ACHN (cell line): ENCODE measurements at regions not wholly inside any gene's neighbourhood (a gene's known extent, or its start where the extent isn't known, plus 50 kb on each side); places are given as distances from the start of the nearest gene placed in this dataset.
"Not testable (repeated sequence)": the region's sequence is repeated elsewhere in the genome, so short reads cannot be mapped to it uniquely, and the experiment has no call there.

ENCODE experiments used
- DNase-seq: peaks from one replicate; pipeline ENCODE4 v3.0.0-alpha.2; 2015
- in situ Hi-C: cut with HindIII; loops from 2 replicates; pipeline ENCODE4 v1.10.0; 2017; ENCODE audit warnings: low sequenced_read_pairs, low pct_ligation_motif_present, low pct_unique_long_range_greater_than_20kb

DNA sequence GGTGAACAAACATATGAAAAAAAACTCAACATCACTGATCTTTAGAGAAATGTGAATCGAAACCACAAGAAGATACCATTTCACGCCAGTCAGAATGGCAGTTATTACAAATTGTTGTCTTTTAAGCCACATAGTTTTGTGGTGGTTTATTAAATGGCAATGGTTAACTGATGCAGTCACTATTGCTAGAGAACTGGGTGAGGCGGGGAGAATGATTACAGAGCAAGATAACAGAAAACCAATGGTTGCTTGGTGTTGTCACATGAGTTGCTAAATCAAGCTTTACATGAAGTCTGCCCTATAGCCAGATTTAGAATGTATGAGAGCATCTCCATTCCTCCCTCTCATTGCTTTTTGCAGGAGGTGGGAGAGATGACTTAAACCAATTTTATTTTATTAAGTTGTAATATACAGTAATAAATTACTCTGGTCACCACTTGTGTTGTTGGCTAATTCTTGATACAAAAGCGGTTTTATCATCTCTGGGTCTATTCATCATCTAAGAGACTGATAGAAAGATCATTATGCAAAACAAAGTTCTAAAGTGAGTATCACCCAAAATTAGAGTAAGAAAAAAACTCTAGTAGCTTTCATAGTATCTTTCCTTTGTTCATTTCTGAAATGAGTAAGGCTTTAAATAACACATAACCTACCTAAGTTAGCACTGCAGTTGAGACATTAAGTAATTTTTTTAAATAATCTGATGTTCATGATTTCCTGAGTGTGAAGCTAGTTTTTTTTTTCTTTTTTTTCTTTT lies 859.5 kb downstream of the STIM2 start:
- DNase-seq, result no peak
- in situ Hi-C loops, result no loop called here

DNA sequence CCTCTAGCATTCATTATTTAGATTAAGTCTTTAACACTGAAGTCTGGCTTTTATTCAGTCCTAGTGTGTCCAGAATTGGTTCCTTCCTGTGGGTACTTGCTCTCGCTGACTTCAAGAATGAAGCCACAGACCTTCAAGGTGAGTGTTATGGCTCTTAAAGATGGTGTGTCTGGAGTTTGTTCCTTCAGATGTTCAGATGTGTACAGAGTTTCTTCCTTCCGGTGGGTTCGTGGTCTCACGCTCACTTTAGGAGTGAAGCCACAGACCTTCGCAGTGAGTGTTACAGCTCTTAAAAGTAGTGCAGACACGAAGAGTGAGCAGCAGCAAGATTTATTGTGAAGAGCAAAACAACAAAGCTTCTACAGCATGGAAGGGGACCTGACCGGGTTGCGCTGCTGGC lies 860.6 kb downstream of the STIM2 start:
- no peak for DNase-seq
- in situ Hi-C loops, result no loop called here

DNA sequence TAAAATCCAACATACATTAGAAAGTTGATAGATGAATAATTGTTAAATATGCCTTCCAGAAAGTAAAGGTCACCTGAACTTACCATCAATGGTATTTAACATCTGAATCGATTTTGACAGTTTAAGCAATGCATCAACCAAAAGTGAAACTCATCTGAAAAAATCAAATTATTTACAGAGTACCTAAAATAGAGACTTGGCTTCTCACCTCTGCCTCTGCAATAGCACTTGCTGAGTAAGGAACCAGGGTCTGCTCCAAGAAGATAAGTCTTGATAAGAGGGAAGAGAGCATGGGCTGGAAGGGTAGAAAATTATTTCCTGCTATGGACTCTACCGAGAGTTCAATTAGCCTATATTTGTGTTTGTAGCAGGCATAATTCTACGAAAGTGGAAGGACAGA lies 868.3 kb downstream of the STIM2 start:
- in situ Hi-C loops, result no loop called here
- DNase-seq, result no peak

DNA sequence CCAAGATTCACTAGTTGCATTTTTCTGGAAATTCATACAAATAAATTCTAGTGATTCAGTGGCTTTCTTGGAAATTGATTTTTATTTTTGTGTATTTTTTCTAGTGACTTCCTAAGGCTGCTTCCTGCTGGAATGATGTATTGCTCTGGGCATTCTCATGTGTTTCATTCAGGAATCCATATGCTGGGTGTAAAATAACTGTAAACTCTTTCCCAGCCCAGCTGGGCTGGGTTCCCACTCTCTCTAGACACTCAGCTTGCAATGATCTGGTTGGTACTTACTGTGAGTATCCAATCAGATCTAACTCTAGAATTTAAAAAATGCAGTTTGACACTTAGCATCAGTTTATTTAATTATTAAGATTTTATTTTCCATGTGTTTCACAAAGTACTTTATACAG lies 882.2 kb downstream of the STIM2 start:
- DNase-seq, result no peak
- in situ Hi-C loops, result no loop called here

DNA sequence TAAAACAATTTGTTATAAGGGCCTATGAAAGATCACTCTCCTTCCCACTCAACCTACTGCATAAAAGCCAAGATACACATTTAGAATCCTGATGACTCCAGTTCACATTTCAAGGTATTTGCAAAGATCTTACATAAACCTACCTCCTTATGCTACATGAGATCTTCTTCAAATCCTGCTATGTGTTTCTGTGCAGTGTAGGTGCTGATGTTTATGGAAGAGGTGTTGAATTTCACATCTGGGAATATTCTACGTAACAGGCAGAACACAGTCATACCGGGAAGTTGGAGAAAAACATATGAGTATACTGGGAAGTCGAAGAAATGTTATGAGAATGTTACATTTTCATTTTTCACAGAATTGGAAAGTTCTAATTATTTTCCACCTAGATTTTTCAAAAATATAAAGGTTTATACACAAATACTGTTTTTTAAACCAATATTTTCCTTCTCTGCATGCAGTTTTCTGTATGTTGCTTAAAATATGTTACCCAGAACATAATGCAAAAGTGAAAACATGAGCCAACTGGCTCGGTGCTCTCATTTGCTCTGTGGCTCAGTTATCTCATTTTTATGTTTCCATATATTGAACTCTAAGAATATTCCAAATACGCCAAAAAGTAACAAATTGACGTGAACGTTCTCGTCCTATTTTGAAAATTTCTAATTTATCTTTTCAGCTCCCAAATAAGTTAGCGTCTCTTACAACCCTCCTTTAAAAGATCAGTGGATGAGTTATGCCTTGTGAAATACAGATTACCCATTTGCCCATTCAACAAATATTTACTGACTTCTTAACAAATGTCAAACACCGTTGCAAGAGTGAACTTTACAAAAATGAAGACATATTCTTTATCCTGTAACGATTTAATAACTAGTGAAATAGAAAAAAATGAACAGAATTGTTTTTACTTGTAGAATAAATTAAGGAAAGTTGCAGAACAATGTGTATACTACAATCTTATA lies 899.3 kb downstream of the STIM2 start:
- DNase-seq, result no peak
- in situ Hi-C loops, result no loop called here

DNA sequence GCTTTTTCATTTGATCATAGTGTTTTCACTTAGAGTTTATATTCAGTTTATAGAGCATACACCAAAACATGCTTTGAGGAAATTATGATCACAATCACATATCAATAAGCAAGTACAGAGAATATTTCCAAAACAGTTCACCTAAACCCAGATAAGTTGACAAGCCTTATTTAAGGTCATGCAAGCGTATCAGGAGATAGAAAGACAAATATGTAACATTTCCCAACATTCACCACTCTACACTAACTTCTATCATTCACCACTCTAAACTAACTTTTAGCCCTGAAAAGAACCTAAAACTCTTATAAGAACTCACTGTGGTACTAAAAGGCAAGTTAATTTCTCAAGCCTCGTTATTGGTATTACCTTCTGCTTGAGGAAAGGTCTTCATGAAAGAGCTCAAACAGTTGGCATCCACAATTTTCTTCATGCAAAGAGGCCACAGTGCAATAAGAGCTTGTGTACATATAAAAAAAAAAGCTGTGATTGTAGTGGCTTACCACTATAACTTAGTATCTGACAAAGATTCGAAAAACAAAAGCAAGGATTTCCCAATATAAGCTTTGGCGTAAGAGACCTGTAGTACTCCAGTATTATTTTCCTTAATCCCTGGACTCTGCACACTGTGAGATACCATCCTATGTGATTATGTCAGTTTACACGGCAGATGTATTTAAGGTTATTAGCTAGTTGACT lies 903.3 kb downstream of the STIM2 start:
- DNase-seq, result no peak
- in situ Hi-C loops, result no loop called here

DNA sequence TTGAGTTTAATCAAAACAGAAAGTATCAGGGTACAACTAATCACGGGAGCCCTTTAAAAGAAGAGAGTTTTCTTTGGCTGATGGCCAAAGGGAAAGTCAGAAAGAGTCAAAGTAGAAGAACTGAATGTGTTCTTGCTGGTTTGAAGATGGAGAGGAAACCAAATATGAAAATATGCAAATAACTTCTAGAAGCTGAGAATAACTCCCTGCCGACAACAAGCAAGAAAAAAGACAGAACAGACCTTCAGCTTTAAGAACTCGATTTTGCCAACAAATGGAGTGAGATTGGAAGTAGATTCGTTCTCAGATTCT lies 903.8 kb downstream of the STIM2 start:
- in situ Hi-C loops, result no loop called here
- DNase-seq, result no peak

DNA sequence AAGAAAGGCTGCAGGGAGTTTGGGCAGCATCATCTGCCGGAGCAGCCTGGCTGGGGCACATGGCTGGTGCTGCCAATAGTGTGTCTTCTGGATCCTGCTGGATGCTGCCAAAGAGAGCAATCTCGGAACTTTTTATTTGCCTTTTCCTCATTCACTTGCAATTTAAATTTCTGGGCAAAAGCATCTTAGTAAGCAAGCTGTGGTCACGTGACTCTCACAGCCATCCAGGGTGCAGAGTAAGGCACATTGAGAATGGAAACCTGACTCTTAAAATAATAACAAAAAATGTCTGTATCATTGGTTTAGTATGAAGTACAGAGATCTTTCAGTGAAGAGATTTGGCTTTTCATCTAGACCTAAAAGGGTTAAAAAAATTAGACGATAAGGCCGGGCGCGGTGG lies 910.3 kb downstream of the STIM2 start:
- DNase-seq, result no peak
- in situ Hi-C loops, result no loop called here

DNA sequence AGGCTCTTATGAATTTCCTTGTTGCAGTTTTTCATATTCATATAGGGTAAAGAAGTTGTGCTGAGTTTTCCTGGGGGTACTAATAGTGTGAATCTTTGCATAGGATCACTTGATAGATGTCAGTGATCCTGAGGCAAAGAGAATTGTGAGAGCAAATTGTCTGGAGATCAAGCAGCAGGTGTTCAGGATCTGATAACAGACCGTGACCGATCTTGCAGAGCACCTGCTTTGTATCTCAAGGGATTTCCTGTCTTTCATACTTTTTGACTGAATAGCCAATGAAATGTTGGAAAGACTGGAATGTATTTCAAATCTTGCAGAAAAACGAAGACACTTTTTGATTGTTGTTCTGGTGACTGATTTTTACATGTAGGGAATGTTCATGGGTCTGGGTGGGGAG lies 914.5 kb downstream of the STIM2 start:
- DNase-seq, result no peak
- in situ Hi-C loops, result no loop called here

DNA sequence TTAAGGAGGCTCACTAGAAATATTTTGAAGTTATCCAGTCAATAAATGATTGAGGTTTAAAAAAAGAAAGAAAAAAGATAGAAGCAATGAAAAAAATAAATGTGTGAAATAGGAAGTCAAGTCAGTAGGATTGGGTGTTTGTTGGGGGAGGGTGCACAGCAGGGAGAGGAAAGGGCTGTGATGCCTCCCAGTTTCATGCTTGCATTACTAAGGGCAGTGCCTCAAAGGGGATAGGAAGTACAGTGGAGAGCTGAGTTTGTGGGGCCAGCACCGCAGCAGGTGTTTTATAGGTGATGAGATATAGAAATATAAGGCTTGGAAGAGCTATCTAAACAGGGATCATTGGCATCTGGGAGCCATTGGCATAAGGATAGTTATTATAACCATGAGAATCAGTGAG lies 919.2 kb downstream of the STIM2 start:
- no peak for DNase-seq
- in situ Hi-C loops, result no loop called here

DNA sequence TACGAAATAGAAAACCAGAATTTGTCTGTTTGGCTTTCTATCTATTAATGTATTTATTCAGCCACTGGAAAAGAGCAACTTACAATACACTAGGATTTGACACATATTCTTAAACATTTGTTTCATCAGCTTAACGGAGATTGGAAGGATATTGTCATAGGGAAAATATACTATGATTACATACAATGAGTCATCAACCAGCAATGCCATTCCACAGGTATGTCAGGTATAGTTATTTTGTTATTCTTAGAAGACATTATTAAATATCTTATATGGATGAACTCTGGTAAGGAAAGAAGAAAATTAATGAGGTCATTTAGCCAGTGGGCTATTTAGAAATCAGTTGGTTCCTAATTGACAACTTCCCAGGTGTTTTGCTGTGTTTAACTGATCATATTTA lies 926.6 kb downstream of the STIM2 start:
- DNase-seq, result no peak
- in situ Hi-C loops, result no loop called here

DNA sequence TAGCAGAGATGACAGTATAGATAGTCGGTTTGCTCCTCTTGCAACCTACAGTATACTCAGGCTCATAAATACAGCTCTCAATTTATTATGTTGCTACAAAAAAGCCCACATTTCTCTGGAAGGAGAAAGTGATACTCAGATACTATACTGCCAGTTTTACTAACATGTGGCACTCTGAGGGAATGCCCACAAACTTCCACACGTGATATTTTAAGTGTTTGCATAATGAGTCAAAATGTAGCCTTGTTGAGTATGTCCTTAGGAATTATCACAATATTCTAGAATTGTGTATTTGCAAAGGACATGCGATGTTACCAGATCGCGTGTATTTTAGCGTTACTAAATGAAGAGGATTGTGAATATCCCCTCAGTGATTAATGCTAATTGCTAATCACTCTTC lies 929.1 kb downstream of the STIM2 start:
- DNase-seq, result peak; percentile 0
- in situ Hi-C loops, result no loop called here

DNA sequence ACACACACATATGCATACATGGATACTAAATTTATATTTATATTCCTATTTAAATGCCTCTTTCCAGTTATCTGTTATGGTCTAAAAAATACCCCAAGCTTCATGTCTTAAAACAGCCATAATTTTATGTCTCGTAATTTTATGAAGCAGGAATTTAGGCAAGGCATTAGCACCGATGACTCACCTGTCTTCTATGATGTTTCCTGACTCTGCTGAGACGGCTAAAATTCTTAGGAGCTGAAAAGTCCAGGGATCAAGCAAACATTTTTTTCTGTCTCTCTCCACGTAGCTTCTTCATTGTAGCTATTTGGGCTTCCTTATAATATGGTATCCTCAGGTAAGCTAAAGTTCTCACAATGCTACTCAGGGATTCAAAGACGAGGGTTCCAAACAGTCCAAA lies 930.3 kb downstream of the STIM2 start:
- DNase-seq, result no peak
- in situ Hi-C loops, result no loop called here

DNA sequence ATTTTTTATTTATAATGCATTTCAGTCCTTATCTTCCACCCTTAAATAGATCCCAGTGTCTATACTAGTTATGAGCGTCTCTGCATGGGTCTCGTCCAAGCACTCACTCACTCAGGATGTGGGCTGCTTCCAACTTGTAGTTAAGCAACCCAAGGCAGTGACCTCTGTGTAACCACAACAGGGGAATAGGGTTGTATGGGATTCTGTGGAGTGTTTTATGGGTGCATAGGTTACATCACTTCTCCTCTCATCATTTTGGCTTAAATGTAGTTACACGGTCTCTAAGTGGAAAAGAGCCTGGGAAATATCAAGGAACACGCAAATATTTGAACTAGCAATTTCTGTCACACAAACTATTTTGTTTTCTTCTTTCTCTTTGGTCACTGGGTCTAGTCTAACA lies 931.0 kb downstream of the STIM2 start:
- in situ Hi-C loops, result no loop called here

DNA sequence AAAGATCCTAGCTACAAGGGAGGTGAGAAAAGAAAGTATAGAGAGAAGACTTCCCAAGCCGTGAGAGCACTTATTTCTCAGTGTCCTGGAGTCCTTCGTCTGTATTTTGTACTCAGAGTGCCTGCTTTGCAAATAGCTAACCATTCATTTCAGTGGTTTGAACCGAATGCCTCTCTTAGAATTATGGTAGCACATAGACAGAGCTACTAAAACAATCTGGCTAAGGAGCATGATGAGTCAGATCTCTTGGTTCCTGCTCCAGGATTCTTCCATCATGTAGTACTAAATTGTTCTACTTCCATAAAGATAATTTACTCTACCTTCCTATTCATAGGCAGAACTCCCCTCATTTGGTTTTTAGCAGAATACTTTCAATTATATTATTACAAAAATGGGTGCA lies 946.6 kb downstream of the STIM2 start:
- no peak for DNase-seq
- in situ Hi-C loops, result no loop called here

More for the DNA sequence above, 931.0 kb downstream of the STIM2 start:
- no peak for DNase-seq

DNA sequence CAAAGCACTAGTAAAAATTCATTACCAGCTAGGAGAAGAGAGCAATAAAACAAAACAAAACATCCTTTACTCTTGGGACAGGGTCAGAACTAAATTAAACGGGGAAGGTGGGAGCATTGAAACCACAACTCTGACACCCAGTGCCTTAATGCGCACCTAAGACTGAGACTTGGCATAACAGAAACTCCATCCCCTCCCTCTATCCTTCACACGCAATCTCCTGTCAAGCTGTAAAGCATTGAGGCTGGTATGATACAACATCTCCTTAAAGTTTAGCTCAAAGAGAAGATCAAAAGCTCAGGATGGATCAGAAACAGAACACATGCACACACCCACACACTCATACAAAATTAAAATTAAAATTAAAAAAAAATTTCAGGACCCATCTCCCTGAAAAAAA lies 951.3 kb downstream of the STIM2 start:
- in situ Hi-C loops, result no loop called here
- DNase-seq, result no peak

DNA sequence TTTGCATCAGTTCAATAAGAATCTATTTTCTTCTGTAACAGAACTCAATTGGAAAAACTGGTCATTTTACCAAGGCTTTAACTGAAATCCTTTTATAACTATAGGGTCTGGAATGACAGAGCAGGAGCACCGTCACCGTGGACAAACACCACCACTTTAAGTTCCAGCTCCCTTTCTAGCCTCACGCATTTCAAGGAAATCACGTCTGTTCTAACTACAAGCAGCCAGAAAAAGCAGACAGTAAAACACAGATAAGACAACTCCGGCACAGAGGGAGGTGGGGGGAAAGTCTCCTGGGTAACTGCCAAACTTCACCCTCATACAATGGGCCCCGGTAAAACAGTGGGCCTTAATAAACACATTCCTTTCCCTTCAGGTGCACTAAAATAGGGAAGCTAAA lies 952.6 kb downstream of the STIM2 start:
- DNase-seq, in situ Hi-C loops: not testable (repeated sequence)

DNA sequence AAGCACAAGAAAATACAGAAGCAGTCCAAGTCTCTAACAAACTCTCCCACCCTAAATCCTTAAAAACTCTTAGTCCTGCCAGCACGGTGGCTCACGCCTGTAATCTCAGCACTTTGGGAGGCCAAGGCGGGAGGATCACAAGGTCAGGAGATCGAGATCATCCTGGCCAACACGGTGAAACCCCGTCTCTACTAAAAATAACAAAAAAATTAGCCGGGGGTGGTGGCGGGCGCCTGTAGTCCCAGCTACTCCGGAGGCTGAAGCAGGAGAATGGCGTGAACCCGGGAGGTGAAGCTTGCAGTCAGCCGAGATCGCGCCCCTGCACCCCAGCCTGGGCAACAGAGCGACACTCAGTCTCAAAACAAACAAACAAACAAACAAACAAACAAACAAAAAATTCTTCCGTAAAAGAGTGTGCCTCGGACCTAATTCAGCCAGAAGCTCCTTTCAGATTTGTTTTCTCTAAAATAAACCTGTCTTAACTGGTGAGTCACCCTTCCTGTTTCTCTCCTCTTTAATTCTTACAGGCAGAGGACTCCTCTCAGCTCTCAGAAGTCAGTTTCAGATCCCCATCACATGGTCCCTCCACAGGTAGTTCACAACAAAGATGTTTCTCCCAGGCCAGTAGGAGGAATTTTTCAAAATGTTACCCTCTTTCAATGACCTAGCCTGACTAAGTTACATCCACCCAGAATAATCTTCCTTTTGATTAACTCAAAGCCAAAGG lies 953.2 kb downstream of the STIM2 start:
- in situ Hi-C loops, DNase-seq: not testable (repeated sequence)

DNA sequence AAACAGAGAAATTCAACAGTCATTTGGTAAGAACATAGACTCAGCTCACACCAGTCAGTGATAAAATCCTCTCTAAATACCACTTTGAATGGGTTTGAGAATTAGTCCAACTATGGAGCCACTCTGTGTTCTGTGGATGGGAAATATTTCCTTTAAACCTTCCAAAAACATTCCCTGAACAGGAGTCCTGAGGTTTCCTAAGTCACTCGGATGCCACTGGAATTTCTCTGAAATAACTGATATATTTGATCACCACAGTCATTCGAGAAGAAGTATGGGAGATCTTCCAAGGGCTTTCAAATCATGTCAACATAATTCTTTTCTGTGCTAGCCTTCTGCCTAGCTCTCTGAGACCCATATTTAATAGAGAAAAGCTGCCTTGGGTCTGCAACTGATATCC lies 958.6 kb downstream of the STIM2 start:
- in situ Hi-C loops, result no loop called here
- no peak for DNase-seq
